H9 (cell line): ENCODE measurements at regions not wholly inside any gene's neighbourhood (a gene's known extent, or its start where the extent isn't known, plus 50 kb on each side); places are given as distances from the start of the nearest gene placed in this dataset.

Source experiments
- DNase-seq: peaks from one replicate; pipeline ENCODE4 v3.0.0-alpha.2; 2017
- H2AFZ ChIP-seq: one replicate; pipeline ENCODE4 v1.6.1; 2013; ENCODE audit warnings: mild to moderate bottlenecking, low read length, control low read depth, moderate library complexity
- H2AK5ac ChIP-seq: 2 replicates; pipeline ENCODE4 v1.6.1; 2013; ENCODE audit warnings: low read length, control low read depth, mixed read lengths; ENCODE audit not compliant: insufficient read length
- H2BK120ac ChIP-seq: one replicate; pipeline ENCODE4 v1.6.1; 2013; ENCODE audit warnings: low read depth, mild to moderate bottlenecking, low read length, control low read depth, inconsistent platforms; ENCODE audit not compliant: poor library complexity, severe bottlenecking
- H2BK12ac ChIP-seq: 2 replicates; pipeline ENCODE4 v1.6.1; 2013; ENCODE audit warnings: low read length, control low read depth, mixed read lengths, low read depth; ENCODE audit not compliant: insufficient read length
- H2BK15ac ChIP-seq: 2 replicates; pipeline ENCODE4 v1.6.1; 2013; ENCODE audit warnings: low read depth, low read length, control low read depth
- H2BK20ac ChIP-seq: one replicate; pipeline ENCODE4 v1.6.1; 2013; ENCODE audit warnings: low read depth, mild to moderate bottlenecking, low read length, control low read depth, inconsistent platforms; ENCODE audit not compliant: poor library complexity, severe bottlenecking
- H2BK5ac ChIP-seq: 2 replicates; pipeline ENCODE4 v1.6.1; 2013; ENCODE audit warnings: low read length, control low read depth, mixed read lengths; ENCODE audit not compliant: insufficient read length
- H3K14ac ChIP-seq: 2 replicates; pipeline ENCODE4 v1.6.1; 2013; ENCODE audit warnings: low read length, control low read depth; ENCODE audit not compliant: insufficient read depth
- H3K18ac ChIP-seq: 2 replicates; pipeline ENCODE4 v1.6.1; 2013; ENCODE audit warnings: low read depth, mild to moderate bottlenecking, mixed read lengths, low read length, control low read depth; ENCODE audit not compliant: insufficient read length
- H3K23ac ChIP-seq: 2 replicates; pipeline ENCODE4 v1.6.1; 2013; ENCODE audit warnings: low read length, control low read depth, mixed read lengths, low read depth; ENCODE audit not compliant: insufficient read length
- H3K23me2 ChIP-seq: 2 replicates; pipeline ENCODE4 v1.6.1; 2013; ENCODE audit warnings: low read depth, mild to moderate bottlenecking, mixed read lengths, low read length, control low read depth; ENCODE audit not compliant: insufficient read length, poor library complexity, severe bottlenecking
- H3K27ac ChIP-seq: 2 replicates; pipeline ENCODE4 v1.5.1; 2013; ENCODE audit warnings: low read length, control low read depth, mixed read lengths, low read depth; ENCODE audit not compliant: insufficient read length
- H3K27me3 ChIP-seq: 2 replicates; pipeline ENCODE4 v1.6.1; 2013; ENCODE audit warnings: low read length, control low read depth, inconsistent platforms; ENCODE audit not compliant: insufficient read depth
- H3K4ac ChIP-seq: 2 replicates; pipeline ENCODE4 v1.6.1; 2013; ENCODE audit warnings: low read depth, mild to moderate bottlenecking, control low read depth, inconsistent platforms, low read length, moderate library complexity
- H3K4me1 ChIP-seq: 2 replicates; pipeline ENCODE4 v1.6.1; 2013; ENCODE audit warnings: low read length, control low read depth, inconsistent platforms; ENCODE audit not compliant: insufficient read depth
- H3K4me2 ChIP-seq: 2 replicates; pipeline ENCODE4 v1.6.1; 2013; ENCODE audit warnings: low read length, control low read depth, mixed read lengths; ENCODE audit not compliant: insufficient read length, insufficient read depth
- H3K56ac ChIP-seq: 2 replicates; pipeline ENCODE4 v1.6.1; 2013; ENCODE audit warnings: low read depth, mild to moderate bottlenecking, mixed read lengths, low read length, control low read depth; ENCODE audit not compliant: insufficient read length
- H3K79me1 ChIP-seq: 2 replicates; pipeline ENCODE4 v1.6.1; 2013; ENCODE audit warnings: low read depth, mild to moderate bottlenecking, moderate library complexity, low read length, control low read depth, inconsistent platforms; ENCODE audit not compliant: insufficient read depth, poor library complexity, severe bottlenecking
- H3K79me2 ChIP-seq: 2 replicates; pipeline ENCODE4 v1.6.1; 2013; ENCODE audit warnings: low read length, control low read depth, inconsistent platforms; ENCODE audit not compliant: insufficient read depth
- H3K9ac ChIP-seq: 2 replicates; pipeline ENCODE4 v1.6.1; 2013; ENCODE audit warnings: low read length, control low read depth, mixed read lengths; ENCODE audit not compliant: insufficient read length; ENCODE audit errors: extremely low read depth
- H3K9me3 ChIP-seq: one replicate; pipeline ENCODE4 v1.6.1; 2013; ENCODE audit warnings: low read depth, low read length, inconsistent platforms; ENCODE audit not compliant: control insufficient read depth
- H3T11ph ChIP-seq: one replicate; pipeline ENCODE4 v1.6.1; 2013; ENCODE audit warnings: mild to moderate bottlenecking, low read length, control low read depth, inconsistent platforms
- H4K20me1 ChIP-seq: one replicate; pipeline ENCODE4 v1.6.1; 2013; ENCODE audit not compliant: control insufficient read depth, insufficient read length, insufficient read depth
- H4K5ac ChIP-seq: 2 replicates; pipeline ENCODE4 v1.6.1; 2013; ENCODE audit warnings: low read depth, mild to moderate bottlenecking, mixed read lengths, low read length, control low read depth; ENCODE audit not compliant: insufficient read length
- H4K8ac ChIP-seq: replicated peaks from 2 replicates; pipeline ENCODE4 v1.6.1; 2013; ENCODE audit warnings: low read length, control low read depth, mixed read lengths, low read depth; ENCODE audit not compliant: insufficient read length
- H4K91ac ChIP-seq: 2 replicates; pipeline ENCODE4 v1.6.1; 2013; ENCODE audit warnings: low read depth, mild to moderate bottlenecking, moderate library complexity, mixed read lengths, low read length, control low read depth; ENCODE audit not compliant: insufficient read length
- H3K27ac Mint-ChIP-seq, 3 experiments: 2 replicates in 2 of 3; 3 replicates in 1 of 3; pipeline ENCODE4 v1.8.0; 2020 to 2021; ENCODE audit warnings: mixed read lengths in 3 of 3, mild to moderate bottlenecking in 1 of 3, moderate library complexity in 1 of 3
- H3K27me3 Mint-ChIP-seq: 2 replicates; pipeline ENCODE4 v1.8.0; 2021; ENCODE audit warnings: low read depth, mild to moderate bottlenecking, moderate library complexity, mixed read lengths
- H3K36me3 Mint-ChIP-seq, 3 experiments: 2 replicates in 2 of 3; 3 replicates in 1 of 3; pipeline ENCODE4 v1.8.0; 2020 to 2021; ENCODE audit warnings: low read depth in 3 of 3, mixed read lengths in 3 of 3; ENCODE audit not compliant: insufficient read depth in 1 of 3
- H3K4me1 Mint-ChIP-seq, 2 experiments: 2 replicates each; pipeline ENCODE4 v1.8.0; 2020; ENCODE audit warnings: mixed read lengths in 2 of 2
- H3K4me3 Mint-ChIP-seq, 2 experiments: 2 replicates in 1 of 2; 3 replicates in 1 of 2; pipeline ENCODE4 v1.8.0; 2020 to 2021; ENCODE audit warnings: mild to moderate bottlenecking in 2 of 2, mixed read lengths in 2 of 2, moderate library complexity in 1 of 2
- H3K9me3 Mint-ChIP-seq, 2 experiments: 2 replicates in 1 of 2; 3 replicates in 1 of 2; pipeline ENCODE4 v1.8.0; 2020; ENCODE audit warnings: mild to moderate bottlenecking in 2 of 2, mixed read lengths in 2 of 2, moderate library complexity in 1 of 2
- CTCF ChIP-seq: fragments of 200-600 bp; sonication (generic); conservative IDR thresholded peaks from 3 replicates; pipeline ENCODE4 v1.8.0; 2021; ENCODE audit warnings: antibody characterized with exemption, mild to moderate bottlenecking
- WGBS: extraction: QIAGEN DNeasy Blood & Tissue Kit; methylation state at CpG from one replicate; pipeline ENCODE4 v1.1.7; 2013; ENCODE audit warnings: missing lambda C conversion rate, low lambda C conversion rate, mixed read lengths; ENCODE audit not compliant: insufficient read length; ENCODE audit errors: extremely low coverage; 5-methylcytosine and 5-hydroxymethylcytosine counted together

- no peak overlapping the region for H3K27ac Mint-ChIP-seq
- Histone ChIP-seq H3K14ac (no peak overlapping the region), H3K56ac (no peak overlapping the region), H3K9me3 (no peaks in the 10 kb centered on the region), H3K79me1 (no peaks in the 10 kb centered on the region), H3K4ac (no peak overlapping the region), H2BK12ac (no peak overlapping the region), H4K8ac (no peak overlapping the region), H3K4me1 (no peaks in the 10 kb centered on the region), H2BK20ac (no peak overlapping the region), H3K23me2 (no peaks in the 10 kb centered on the region), H2BK120ac (no peak overlapping the region), H3T11ph (no peak overlapping the region), H3K79me2 (no peaks in the 10 kb centered on the region), H3K4me2 (no peak overlapping the region), H4K5ac (no peak overlapping the region), H3K18ac (no peak overlapping the region), H2AFZ (no peak overlapping the region), H2BK5ac (no peak overlapping the region), H2AK5ac (no peak overlapping the region), H2BK15ac (no peak overlapping the region), H3K23ac (no peak overlapping the region), H4K91ac (no peak overlapping the region), H3K27ac (no peak overlapping the region), H4K20me1 (no peaks in the 10 kb centered on the region), H3K27me3 (no peaks in the 10 kb centered on the region), H3K9ac (no peak overlapping the region)
- H3K36me3 Mint-ChIP-seq = no peaks in the 10 kb centered on the region
- DNase-seq = no peak
- no peak for TF ChIP-seq CTCF
- H3K27me3 Mint-ChIP-seq = peaks cover 11% of the 10 kb centered on the region
- H3K4me1 Mint-ChIP-seq = no peaks in the 10 kb centered on the region
- no CpG with 5 or more reads among the region's 2 CpGs for WGBS
- H3K4me3 Mint-ChIP-seq = no peak overlapping the region
- H3K9me3 Mint-ChIP-seq = no peaks in the 10 kb centered on the region
Measured at GRCh38 chr18:11437046-11437445, 172.3 kb upstream of the SLC35G4 start.
